KMS-11 (cell line): ENCODE measurements at regions not wholly inside any gene's neighbourhood (a gene's known extent, or its start where the extent isn't known, plus 50 kb on each side); places are given as distances from the start of the nearest gene placed in this dataset.

ENCODE experiments used
- H2AFZ ChIP-seq: fragments of 200-600 bp; sonication (generic); 2 replicates; pipeline ENCODE4 v1.6.1; 2016; ENCODE audit warnings: antibody characterized with exemption, mixed run types, low read depth
- H3K27ac ChIP-seq: fragments of 200-600 bp; sonication (generic); 2 replicates; pipeline ENCODE4 v1.6.1; 2016; ENCODE audit warnings: mild to moderate bottlenecking, mixed run types
- H3K27me3 ChIP-seq: fragments of 200-600 bp; sonication (generic); 2 replicates; pipeline ENCODE4 v1.6.1; 2017; ENCODE audit warnings: mild to moderate bottlenecking, low read depth, mixed run types, moderate library complexity; ENCODE audit not compliant: insufficient read depth
- H3K36me3 ChIP-seq: fragments of 200-600 bp; sonication (generic); 2 replicates; pipeline ENCODE4 v1.6.1; 2017; ENCODE audit warnings: mild to moderate bottlenecking, mixed run types; ENCODE audit not compliant: insufficient read depth
- H3K4me1 ChIP-seq: fragments of 200-600 bp; sonication (generic); 2 replicates; pipeline ENCODE4 v1.6.1; 2016; ENCODE audit warnings: mild to moderate bottlenecking, low read depth, mixed run types; ENCODE audit not compliant: poor library complexity, severe bottlenecking
- H3K4me2 ChIP-seq: fragments of 200-600 bp; sonication (generic); 2 replicates; pipeline ENCODE4 v1.7.0; 2016; ENCODE audit warnings: mild to moderate bottlenecking, mixed run types
- H3K4me3 ChIP-seq: fragments of 200-600 bp; sonication (generic); IDR thresholded peaks from 2 replicates; pipeline ENCODE4 v1.6.1; 2017; ENCODE audit warnings: low read depth, low read length, mixed read lengths; ENCODE audit not compliant: insufficient read depth
- H3K79me2 ChIP-seq: fragments of 200-600 bp; sonication (generic); 2 replicates; pipeline ENCODE4 v1.6.1; 2016; ENCODE audit warnings: low read depth, mixed run types; ENCODE audit not compliant: insufficient read depth
- H3K9ac ChIP-seq: fragments of 200-600 bp; sonication (generic); 2 replicates; pipeline ENCODE4 v1.6.1; 2016; ENCODE audit warnings: mild to moderate bottlenecking, mixed run types
- H4K20me1 ChIP-seq: fragments of 200-600 bp; sonication (generic); 2 replicates; pipeline ENCODE4 v1.6.1; 2016; ENCODE audit warnings: mild to moderate bottlenecking, mixed run types; ENCODE audit not compliant: insufficient read depth
- TF ChIP-seq, protein P1 (sequence below): fragments of 200-600 bp; sonication (generic); conservative IDR thresholded peaks from 2 replicates; pipeline ENCODE4 v1.6.1; 2017; ENCODE audit warnings: low read depth, mild to moderate bottlenecking, antibody characterized with exemption, low read length, moderate library complexity, mixed read lengths

DNA sequence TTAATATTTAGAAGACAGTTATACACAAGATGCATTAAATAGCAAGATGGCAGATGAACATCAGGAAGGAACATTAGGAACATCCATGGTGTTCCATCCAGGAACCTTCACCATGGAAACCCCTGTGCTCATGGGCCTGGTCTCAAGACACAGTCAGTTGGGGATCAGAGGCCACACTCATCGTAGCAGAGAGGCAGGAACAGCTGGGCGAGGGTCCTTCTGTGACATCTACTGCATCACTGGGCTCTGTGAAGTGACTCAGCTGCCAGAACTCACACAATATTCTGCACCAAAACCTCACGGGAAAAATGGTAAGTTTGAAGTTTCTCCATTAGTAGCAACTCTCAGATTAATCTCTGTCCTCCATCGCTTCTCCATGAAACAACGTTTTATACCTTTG is 356.6 kb downstream of the PREX1 start:
- Histone ChIP-seq H3K27me3 (peaks cover 53% of the 10 kb centered on the region), H3K4me2 (no peak overlapping the region), H3K9ac (no peak overlapping the region), H2AFZ (no peak overlapping the region), H3K27ac (no peak overlapping the region), H3K4me1 (no peaks in the 10 kb centered on the region), H3K79me2 (no peaks in the 10 kb centered on the region), H3K4me3 (no peak overlapping the region), H4K20me1 (no peaks in the 10 kb centered on the region), H3K36me3 (no peaks in the 10 kb centered on the region)
- TF ChIP-seq, protein P1, sequence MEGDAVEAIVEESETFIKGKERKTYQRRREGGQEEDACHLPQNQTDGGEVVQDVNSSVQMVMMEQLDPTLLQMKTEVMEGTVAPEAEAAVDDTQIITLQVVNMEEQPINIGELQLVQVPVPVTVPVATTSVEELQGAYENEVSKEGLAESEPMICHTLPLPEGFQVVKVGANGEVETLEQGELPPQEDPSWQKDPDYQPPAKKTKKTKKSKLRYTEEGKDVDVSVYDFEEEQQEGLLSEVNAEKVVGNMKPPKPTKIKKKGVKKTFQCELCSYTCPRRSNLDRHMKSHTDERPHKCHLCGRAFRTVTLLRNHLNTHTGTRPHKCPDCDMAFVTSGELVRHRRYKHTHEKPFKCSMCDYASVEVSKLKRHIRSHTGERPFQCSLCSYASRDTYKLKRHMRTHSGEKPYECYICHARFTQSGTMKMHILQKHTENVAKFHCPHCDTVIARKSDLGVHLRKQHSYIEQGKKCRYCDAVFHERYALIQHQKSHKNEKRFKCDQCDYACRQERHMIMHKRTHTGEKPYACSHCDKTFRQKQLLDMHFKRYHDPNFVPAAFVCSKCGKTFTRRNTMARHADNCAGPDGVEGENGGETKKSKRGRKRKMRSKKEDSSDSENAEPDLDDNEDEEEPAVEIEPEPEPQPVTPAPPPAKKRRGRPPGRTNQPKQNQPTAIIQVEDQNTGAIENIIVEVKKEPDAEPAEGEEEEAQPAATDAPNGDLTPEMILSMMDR: no peak

DNA sequence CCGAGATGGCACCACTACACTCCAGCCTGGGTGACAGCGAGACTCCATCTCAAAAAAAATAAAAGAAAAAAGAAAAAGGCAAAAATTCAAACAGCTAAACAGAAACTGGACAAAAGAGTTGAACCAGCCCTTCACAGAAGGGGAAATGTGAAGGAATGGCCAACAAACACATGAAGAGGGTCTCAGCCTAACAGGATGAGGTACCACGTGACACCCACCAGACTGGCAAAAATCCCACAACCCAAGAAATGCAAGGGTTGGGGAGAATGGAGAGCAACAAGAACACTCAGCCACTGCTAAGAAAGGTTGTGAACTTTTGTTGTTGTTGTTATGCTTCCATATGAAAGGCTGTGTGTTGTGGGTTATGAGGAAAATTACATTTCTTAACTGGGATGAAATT is 357.7 kb downstream of the PREX1 start:
- Histone ChIP-seq H3K79me2 (no peaks in the 10 kb centered on the region), H3K9ac (no peak overlapping the region), H3K27ac (no peak overlapping the region), H4K20me1 (no peaks in the 10 kb centered on the region), H3K4me2 (no peak overlapping the region), H3K4me3 (no peak overlapping the region), H3K4me1 (no peaks in the 10 kb centered on the region), H2AFZ (no peak overlapping the region), H3K36me3 (no peaks in the 10 kb centered on the region), H3K27me3 (peaks cover 58% of the 10 kb centered on the region)
- TF ChIP-seq, protein P1: no peak

DNA sequence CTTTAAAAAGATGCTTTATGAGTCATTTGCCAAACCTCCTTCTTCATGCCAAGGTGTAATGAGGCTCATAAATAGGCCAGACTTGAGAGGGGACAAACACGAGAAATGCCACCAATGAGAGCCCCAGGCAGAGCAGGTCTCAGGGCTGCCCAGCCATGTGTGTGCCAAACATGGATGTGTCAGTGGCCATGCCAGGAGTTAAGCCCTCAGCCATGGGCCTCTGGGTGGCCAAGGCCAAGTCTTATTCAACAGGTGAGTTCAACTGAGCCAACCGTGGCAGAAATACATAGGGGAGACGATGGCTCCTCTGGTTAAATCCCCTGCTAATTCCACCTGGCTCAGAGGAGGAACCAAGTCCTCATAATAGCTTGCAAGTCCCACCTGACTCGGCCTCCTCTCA is 358.8 kb downstream of the PREX1 start:
- H3K4me2 ChIP-seq: no peak overlapping the region
- no peaks in the 10 kb centered on the region for H3K36me3 ChIP-seq
- H2AFZ ChIP-seq: no peak overlapping the region
- no peak overlapping the region for H3K4me3 ChIP-seq
- TF ChIP-seq, protein P1: no peak
- H3K27ac ChIP-seq: no peak overlapping the region
- H3K9ac ChIP-seq: no peak overlapping the region
- H3K4me1 ChIP-seq: no peaks in the 10 kb centered on the region
- H4K20me1 ChIP-seq: no peaks in the 10 kb centered on the region
- H3K27me3 ChIP-seq: peaks cover 55% of the 10 kb centered on the region
- no peaks in the 10 kb centered on the region for H3K79me2 ChIP-seq

DNA sequence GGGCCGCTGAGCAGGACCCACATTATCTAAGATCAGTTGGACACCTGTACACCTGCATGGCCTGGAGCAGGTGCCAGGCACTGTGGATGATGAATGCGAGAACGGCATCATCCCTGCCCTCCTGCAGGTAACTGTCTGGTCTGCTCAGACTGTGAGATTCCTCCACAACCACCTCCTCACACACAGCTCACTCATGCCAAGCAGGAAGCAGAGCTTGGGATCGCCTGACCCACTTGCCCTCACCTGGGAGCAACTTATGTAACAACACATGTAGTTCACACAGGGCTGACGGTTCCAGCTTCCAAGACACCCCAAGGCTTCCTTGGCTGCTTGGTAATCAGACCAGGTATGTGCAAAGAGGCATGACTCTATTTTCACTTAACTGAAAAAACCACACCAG is 359.2 kb downstream of the PREX1 start:
- no peak overlapping the region for H3K9ac ChIP-seq
- H3K4me1 ChIP-seq: no peaks in the 10 kb centered on the region
- H4K20me1 ChIP-seq: no peaks in the 10 kb centered on the region
- H3K4me2 ChIP-seq: no peak overlapping the region
- H3K27me3 ChIP-seq: peaks cover 55% of the 10 kb centered on the region
- TF ChIP-seq, protein P1: no peak
- no peaks in the 10 kb centered on the region for H3K79me2 ChIP-seq
- no peak overlapping the region for H2AFZ ChIP-seq
- H3K4me3 ChIP-seq: no peak overlapping the region
- H3K27ac ChIP-seq: no peak overlapping the region
- H3K36me3 ChIP-seq: no peaks in the 10 kb centered on the region
